ENCODE measurements at regions not wholly inside any gene's neighbourhood (a gene's known extent, or its start where the extent isn't known, plus 50 kb on each side); places are given as distances from the start of the nearest gene placed in this dataset.

- TF ChIP-seq CTCF (IDR thresholded peaks at IDR 0.05) (no peak), EP300 (IDR thresholded peaks at IDR 0.05) (no peak)
Observed at GRCh38 chr20:16113736-16114135, 459.5 kb downstream of the KIF16B start.

Data from upper lobe of left lung (tissue), 4 donors.